A549 (cell line): ENCODE measurements at regions not wholly inside any gene's neighbourhood (a gene's known extent, or its start where the extent isn't known, plus 50 kb on each side); places are given as distances from the start of the nearest gene placed in this dataset.

Experiments
- ATAC-seq, 2 experiments: fragments of 200-7000 bp in 1 of 2; fragments of >200 bp in 1 of 2; cut with Nextera tagmentation in 1 of 2; cut with Tn5 transposase in 1 of 2; 3 replicates each; pipeline versions ENCODE4 v1.8.0 to v1.9.1; 2018 to 2020; ENCODE audit warnings: mild to moderate bottlenecking in 1 of 2, moderate library complexity in 1 of 2
- CTCF ChIA-PET: fragments of 300-600 bp; sonication (Branson Sonifier 250); formaldehyde crosslinking; extraction: SDS; loops from one replicate; lab custom pipeline; 2021; ENCODE audit warnings: antibody characterized with exemption, inconsistent platforms; lab: Yijun Ruan, JAX
- POLR2A ChIA-PET: fragments of 350-600 bp; formaldehyde crosslinking; extraction: SDS; loops from one replicate; lab custom pipeline; 2021; ENCODE audit warnings: antibody characterized with exemption, inconsistent platforms; lab: Yijun Ruan, JAX
- DNase-seq, 2 experiments: peaks; one replicate each; pipeline versions ENCODE4 v3.0.0 to v3.0.0-alpha.2; 2011 to 2016; ENCODE audit warnings: low read depth in 1 of 2, low spot score in 1 of 2
- FAIRE-seq: peaks from 2 replicates; lab custom pipeline; 2011; peaks lifted over from hg19 to GRCh38; lab: Jason Lieb, UNC
- H3K27ac ChIP-seq, 2 experiments: fragments of >200 bp; sonication (Bioruptor Twin); formaldehyde crosslinking; 3 replicates each; pipeline ENCODE4 v1.5.1; 2016 to 2017
- H3K4me1 ChIP-seq: fragments of >200 bp; sonication (Bioruptor Twin); formaldehyde crosslinking; 3 replicates; pipeline ENCODE4 v1.6.1; 2016
- H3K4me2 ChIP-seq: fragments of >200 bp; sonication (Bioruptor Twin); formaldehyde crosslinking; 3 replicates; pipeline ENCODE4 v1.6.1; 2016
- H3K4me3 ChIP-seq: fragments of >200 bp; sonication (Bioruptor Twin); formaldehyde crosslinking; 3 replicates; pipeline ENCODE4 v1.5.1; 2016
- H3K9me3 ChIP-seq: fragments of >200 bp; sonication (Bioruptor Twin); formaldehyde crosslinking; 3 replicates; pipeline ENCODE4 v1.6.1; 2016
- BCL3 ChIP-seq: fragments of >200 bp; sonication (Bioruptor Twin); formaldehyde crosslinking; IDR thresholded peaks from 3 replicates; pipeline ENCODE4 v1.6.1; 2016
- CHD2 ChIP-seq: fragments of 150-350 bp; IDR thresholded peaks from 2 replicates; pipeline ENCODE4 v1.6.1; 2014; ENCODE audit warnings: low read length; ENCODE audit not compliant: partially characterized antibody
- CTCF ChIP-seq: fragments of >200 bp; sonication (Bioruptor Twin); formaldehyde crosslinking; IDR thresholded peaks from 3 replicates; pipeline ENCODE4 v1.5.1; 2016
- HMGXB4 ChIP-seq: fragments of 250-450 bp; sonication (Bioruptor Pico); IDR thresholded peaks from 2 replicates; pipeline ENCODE4 v1.5.0; 2021; ENCODE audit warnings: mild to moderate bottlenecking, moderate library complexity, borderline replicate concordance
- HOXA7 ChIP-seq: fragments of 250-450 bp; sonication (Bioruptor Pico); IDR thresholded peaks from 2 replicates; pipeline ENCODE4 v1.5.0; 2020; ENCODE audit warnings: mild to moderate bottlenecking, moderate library complexity
- HOXB13 ChIP-seq: fragments of 250-450 bp; sonication (Bioruptor Pico); IDR thresholded peaks from 2 replicates; pipeline ENCODE4 v1.5.0; 2020; ENCODE audit warnings: low read depth, mild to moderate bottlenecking, moderate library complexity
- HOXB5 ChIP-seq: fragments of 250-450 bp; sonication (Bioruptor Pico); IDR thresholded peaks from 2 replicates; pipeline ENCODE4 v1.5.0; 2020; ENCODE audit warnings: mild to moderate bottlenecking, moderate library complexity
- JUN ChIP-seq, 2 experiments: fragments of >200 bp; sonication (Bioruptor Twin); formaldehyde crosslinking; IDR thresholded peaks; 2 replicates in 1 of 2; 3 replicates in 1 of 2; pipeline ENCODE4 v1.6.1; 2016 to 2017
- NFE2L2 ChIP-seq: fragments of 150-350 bp; conservative IDR thresholded peaks from 2 replicates; pipeline ENCODE4 v1.6.1; 2014; ENCODE audit warnings: low read length
- RAD21 ChIP-seq, 2 experiments: fragments of >200 bp in 1 of 2; sonication (Bioruptor Twin) in 1 of 2; formaldehyde crosslinking in 1 of 2; IDR thresholded peaks in 1 of 2; conservative IDR thresholded peaks in 1 of 2; 2 replicates in 1 of 2; 3 replicates in 1 of 2; pipeline ENCODE4 v1.6.1; 2012 to 2018; ENCODE audit warnings: inconsistent platforms in 1 of 2
- SMC3 ChIP-seq: fragments of >200 bp; sonication (Bioruptor Twin); formaldehyde crosslinking; IDR thresholded peaks from 3 replicates; pipeline ENCODE4 v1.6.1; 2018; ENCODE audit warnings: inconsistent platforms
- TP53 ChIP-seq: fragments of 250-450 bp; sonication (Bioruptor Pico); IDR thresholded peaks from 2 replicates; pipeline ENCODE4 v1.5.0; 2021; ENCODE audit warnings: mild to moderate bottlenecking, moderate library complexity
- USF2 ChIP-seq: fragments of 450-650 bp; IDR thresholded peaks from 2 replicates; pipeline ENCODE4 v1.6.1; 2014; ENCODE audit warnings: antibody characterized with exemption
- ZFP36 ChIP-seq: fragments of 450-650 bp; IDR thresholded peaks from 2 replicates; pipeline ENCODE4 v1.6.1; 2014; ENCODE audit warnings: borderline replicate concordance; ENCODE audit not compliant: partially characterized antibody
- WGBS: methylation state at CpG from one replicate; pipeline ENCODE4 v1.1.6; 2017; ENCODE audit errors: missing lambda C conversion rate; 5-methylcytosine and 5-hydroxymethylcytosine counted together

- TF ChIP-seq RAD21 (conservative IDR thresholded peaks at IDR 0.05 in 1 of 2, IDR thresholded peaks at IDR 0.05 in 1 of 2): no peak
- no peak for TF ChIP-seq BCL3
- no peak for TF ChIP-seq CHD2
- TF ChIP-seq, all 56 proteins: peak for 0
Observed at GRCh38 chr6:99850841-99851240, 143.2 kb downstream of the MCHR2 start (continued).

GRCh38 chr6:99852031-99852430 lies 142.0 kb downstream of the MCHR2 start:
- no peak overlapping the region for H3K27ac ChIP-seq
- DNase-seq: no peak
- H3K4me2 ChIP-seq: no peak overlapping the region
- H3K9me3 ChIP-seq: no peaks in the 10 kb centered on the region
- 29% methylated on average over 3 of the region's 3 CpGs for WGBS
- H3K4me3 ChIP-seq: no peak overlapping the region
- ChIA-PET POLR2A (no interaction called here), CTCF (no interaction called here)
- no peak for ATAC-seq
- no peaks in the 10 kb centered on the region for H3K4me1 ChIP-seq
- no peak for FAIRE-seq
- TF ChIP-seq CTCF (no peak), NFE2L2 (no peak), JUN (IDR thresholded peaks at IDR 0.05) (no peak), HOXB5 (CRISPR knock-in tag) (no peak), HOXB13 (no peak)

GRCh38 chr6:99867026-99867425 lies 127.0 kb downstream of the MCHR2 start:
- CTCF ChIA-PET: interaction anchor here (1.1 to 3.9 kb wide), 8 partner anchors 16 to 240 kb away, joined by 3 to 61 read pairs (median 6); no protein-coding TSS in a partner anchor
- FAIRE-seq (no peak), DNase-seq (no peak), ATAC-seq (no peak)
- no peak overlapping the region for H3K27ac ChIP-seq
- WGBS: 0% methylated on average over 3 of the region's 3 CpGs
- no peak overlapping the region for H3K4me2 ChIP-seq
- H3K4me1 ChIP-seq: no peaks in the 10 kb centered on the region
- no peak overlapping the region for H3K4me3 ChIP-seq
- no peaks in the 10 kb centered on the region for H3K9me3 ChIP-seq
- TF ChIP-seq USF2 (peak; percentile 43; the same call in 1 of the 2 replicates), HOXA7 (CRISPR knock-in tag) (no peak)
- TF ChIP-seq, all 56 proteins: peak for 1
- POLR2A ChIA-PET: no interaction called here

GRCh38 chr6:99868074-99868702 lies 125.8 kb downstream of the MCHR2 start:
- ATAC-seq (peak; percentile 91 to 92), FAIRE-seq (no peak), DNase-seq (peak; percentile 18 to 61)
- Histone ChIP-seq H3K4me1 (no peaks in the 10 kb centered on the region), H3K4me2 (peak overlapping the region; percentile 63), H3K4me3 (no peak overlapping the region), H3K9me3 (no peaks in the 10 kb centered on the region), H3K27ac (no peak overlapping the region)
- WGBS: under 1% methylated on average over 13 of the region's 13 CpGs
- POLR2A ChIA-PET: no interaction called here
- CTCF ChIA-PET: interaction anchor here (0.6 to 3.9 kb wide), 30 partner anchors 8 to 743 kb away, joined by 3 to 61 read pairs (median 4); no protein-coding TSS in a partner anchor
- TF ChIP-seq RAD21 (conservative IDR thresholded peaks at IDR 0.05 in 1 of 2, IDR thresholded peaks at IDR 0.05 in 1 of 2): peak; percentile 74 to 88
- no peak for TF ChIP-seq HOXB13
- no peak for TF ChIP-seq HMGXB4
- TF ChIP-seq CTCF: peak; percentile 86
- TF ChIP-seq ZFP36: no peak
- peak; percentile 62 for TF ChIP-seq SMC3
- TF ChIP-seq TP53 (CRISPR knock-in tag): no peak
